ENCODE measurements at regions not wholly inside any gene's neighbourhood (a gene's known extent, or its start where the extent isn't known, plus 50 kb on each side); places are given as distances from the start of the nearest gene placed in this dataset.

DNA sequence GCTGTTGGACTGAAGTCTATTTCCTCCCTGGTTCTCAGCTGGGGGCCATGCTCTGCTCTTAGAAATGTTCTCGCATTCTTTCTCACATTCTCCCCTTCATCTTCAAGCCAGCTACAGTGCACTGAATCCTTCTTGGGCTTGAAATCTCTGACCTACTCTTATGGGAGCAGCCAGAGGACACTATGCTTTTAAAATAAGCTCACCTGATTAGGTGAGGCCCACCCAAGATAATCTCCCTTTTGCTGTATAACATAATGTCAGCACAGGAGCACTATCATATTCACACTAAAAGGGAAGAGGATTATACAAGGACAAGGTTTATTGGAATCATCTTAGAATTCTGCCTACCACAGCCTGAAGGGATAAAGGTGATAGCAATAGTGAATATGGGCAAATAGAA, 146.3 kb downstream of the ZNF674 start:
- TF ChIP-seq CHD2 (IDR thresholded peaks at IDR 0.05; ENCODE audit: low read depth, low read length) (no peak), ELF1 (CRISPR knock-in tag; IDR thresholded peaks at IDR 0.05) (no peak), POLR2A (IDR thresholded peaks at IDR 0.05; ENCODE audit: insufficient read depth in 1 of 2, low read depth in 2 of 2, low read length in 2 of 2) (no peak), JUN (CRISPR knock-in tag; IDR thresholded peaks at IDR 0.05) (no peak), ZKSCAN1 (IDR thresholded peaks at IDR 0.05; ENCODE audit: low read length) (no peak), HNRNPUL1 (IDR thresholded peaks at IDR 0.05; ENCODE audit: low read depth, low read length) (no peak), ZFX (CRISPR knock-in tag; IDR thresholded peaks at IDR 0.05; ENCODE audit: low read depth) (no peak)
- TF ChIP-seq, protein P1, sequence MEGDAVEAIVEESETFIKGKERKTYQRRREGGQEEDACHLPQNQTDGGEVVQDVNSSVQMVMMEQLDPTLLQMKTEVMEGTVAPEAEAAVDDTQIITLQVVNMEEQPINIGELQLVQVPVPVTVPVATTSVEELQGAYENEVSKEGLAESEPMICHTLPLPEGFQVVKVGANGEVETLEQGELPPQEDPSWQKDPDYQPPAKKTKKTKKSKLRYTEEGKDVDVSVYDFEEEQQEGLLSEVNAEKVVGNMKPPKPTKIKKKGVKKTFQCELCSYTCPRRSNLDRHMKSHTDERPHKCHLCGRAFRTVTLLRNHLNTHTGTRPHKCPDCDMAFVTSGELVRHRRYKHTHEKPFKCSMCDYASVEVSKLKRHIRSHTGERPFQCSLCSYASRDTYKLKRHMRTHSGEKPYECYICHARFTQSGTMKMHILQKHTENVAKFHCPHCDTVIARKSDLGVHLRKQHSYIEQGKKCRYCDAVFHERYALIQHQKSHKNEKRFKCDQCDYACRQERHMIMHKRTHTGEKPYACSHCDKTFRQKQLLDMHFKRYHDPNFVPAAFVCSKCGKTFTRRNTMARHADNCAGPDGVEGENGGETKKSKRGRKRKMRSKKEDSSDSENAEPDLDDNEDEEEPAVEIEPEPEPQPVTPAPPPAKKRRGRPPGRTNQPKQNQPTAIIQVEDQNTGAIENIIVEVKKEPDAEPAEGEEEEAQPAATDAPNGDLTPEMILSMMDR (CRISPR knock-in tag; IDR thresholded peaks at IDR 0.05): no peak
